ENCODE measurements at regions not wholly inside any gene's neighbourhood (a gene's known extent, or its start where the extent isn't known, plus 50 kb on each side); places are given as distances from the start of the nearest gene placed in this dataset.

- ChIA-PET POLR2A (no interaction called here), CTCF (no interaction called here)
- no peak for DNase-seq (ENCODE audit: low read depth, low spot score)
- TF ChIP-seq, protein P1, sequence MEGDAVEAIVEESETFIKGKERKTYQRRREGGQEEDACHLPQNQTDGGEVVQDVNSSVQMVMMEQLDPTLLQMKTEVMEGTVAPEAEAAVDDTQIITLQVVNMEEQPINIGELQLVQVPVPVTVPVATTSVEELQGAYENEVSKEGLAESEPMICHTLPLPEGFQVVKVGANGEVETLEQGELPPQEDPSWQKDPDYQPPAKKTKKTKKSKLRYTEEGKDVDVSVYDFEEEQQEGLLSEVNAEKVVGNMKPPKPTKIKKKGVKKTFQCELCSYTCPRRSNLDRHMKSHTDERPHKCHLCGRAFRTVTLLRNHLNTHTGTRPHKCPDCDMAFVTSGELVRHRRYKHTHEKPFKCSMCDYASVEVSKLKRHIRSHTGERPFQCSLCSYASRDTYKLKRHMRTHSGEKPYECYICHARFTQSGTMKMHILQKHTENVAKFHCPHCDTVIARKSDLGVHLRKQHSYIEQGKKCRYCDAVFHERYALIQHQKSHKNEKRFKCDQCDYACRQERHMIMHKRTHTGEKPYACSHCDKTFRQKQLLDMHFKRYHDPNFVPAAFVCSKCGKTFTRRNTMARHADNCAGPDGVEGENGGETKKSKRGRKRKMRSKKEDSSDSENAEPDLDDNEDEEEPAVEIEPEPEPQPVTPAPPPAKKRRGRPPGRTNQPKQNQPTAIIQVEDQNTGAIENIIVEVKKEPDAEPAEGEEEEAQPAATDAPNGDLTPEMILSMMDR (IDR thresholded peaks at IDR 0.05; ENCODE audit: insufficient read depth, low read length, missing control alignments), result no peak
- H3K4me3 ChIP-seq (ENCODE audit: low read depth, low read length), result no peak overlapping the region
Observed at GRCh38 chr18:65298422-65298821, 452.4 kb upstream of the CDH7 start.

GRCh38 chr18:65288908-65289307 is 461.9 kb upstream of the CDH7 start:
- DNase-seq (ENCODE audit: low read depth, low spot score), result no peak
- ChIA-PET CTCF (no interaction called here), POLR2A (no interaction called here)
- no peak overlapping the region for H3K4me3 ChIP-seq (ENCODE audit: low read depth, low read length)
- TF ChIP-seq, protein P1 (IDR thresholded peaks at IDR 0.05; ENCODE audit: insufficient read depth, low read length, missing control alignments), result no peak

GRCh38 chr18:65287652-65288051 is 463.2 kb upstream of the CDH7 start:
- H3K4me3 ChIP-seq (ENCODE audit: low read depth, low read length), result no peak overlapping the region
- TF ChIP-seq, protein P1 (IDR thresholded peaks at IDR 0.05; ENCODE audit: insufficient read depth, low read length, missing control alignments), result no peak
- no peak for DNase-seq (ENCODE audit: low read depth, low spot score)
- ChIA-PET CTCF (no interaction called here), POLR2A (no interaction called here)

DNA sequence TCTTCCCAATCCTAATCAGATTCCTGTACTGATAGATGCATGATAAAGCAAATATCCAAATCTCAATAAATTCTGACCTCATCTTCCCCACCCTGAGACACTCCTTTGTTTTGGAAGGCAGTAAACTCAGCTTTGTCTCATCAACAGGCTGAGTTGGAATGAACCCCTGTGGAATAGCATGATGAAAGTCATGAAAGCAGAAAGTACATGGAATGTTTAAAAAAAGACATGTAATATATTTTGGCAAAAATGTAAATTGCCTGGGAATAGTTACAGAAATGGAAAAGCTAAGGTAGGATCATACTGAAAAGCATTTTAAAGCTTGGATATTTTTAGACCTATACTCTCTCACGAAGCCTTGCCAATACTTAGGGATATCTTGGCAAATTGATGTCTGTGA is 468.7 kb upstream of the CDH7 start:
- POLR2A ChIA-PET, result no interaction called here
- TF ChIP-seq, protein P1 (IDR thresholded peaks at IDR 0.05; ENCODE audit: insufficient read depth, low read length, missing control alignments), result no peak
- DNase-seq (ENCODE audit: low read depth, low spot score), result no peak
- no peak overlapping the region for H3K4me3 ChIP-seq (ENCODE audit: low read depth, low read length)
- CTCF ChIA-PET, result no interaction called here

DNA sequence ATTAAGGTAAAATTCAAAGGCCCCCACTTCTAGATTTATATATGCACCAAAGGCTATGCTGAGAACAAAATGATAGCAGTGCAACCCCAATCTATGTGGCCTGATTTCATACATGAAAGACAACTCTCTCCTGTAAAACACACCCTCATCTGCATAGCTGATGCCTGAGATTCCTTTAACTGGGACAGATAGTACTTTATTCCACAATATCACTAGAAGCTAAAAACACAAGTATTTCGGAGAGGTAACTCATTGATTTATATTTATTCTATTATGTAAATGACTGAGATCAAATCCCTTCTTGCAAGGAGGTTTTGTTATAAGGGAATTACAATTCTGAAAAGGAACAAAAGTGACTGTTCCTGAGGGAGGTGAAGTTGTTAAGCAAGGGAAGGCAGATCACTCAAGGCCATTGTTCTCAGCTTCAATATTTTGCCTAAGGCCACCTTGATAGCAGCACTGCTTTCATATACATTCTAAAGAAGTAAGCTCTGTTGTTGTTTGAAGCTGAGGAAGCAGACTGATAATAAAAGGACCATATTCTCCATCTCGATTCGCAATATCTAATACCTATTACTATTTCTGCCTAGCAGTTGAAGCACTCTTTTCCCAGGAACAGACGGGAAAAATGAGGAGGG is 471.0 kb upstream of the CDH7 start:
- DNase-seq (ENCODE audit: low read depth, low spot score), result no peak
- CTCF ChIA-PET, result no interaction called here
- no peak overlapping the region for H3K4me3 ChIP-seq (ENCODE audit: low read depth, low read length)
- POLR2A ChIA-PET, result no interaction called here
- TF ChIP-seq, protein P1 (IDR thresholded peaks at IDR 0.05; ENCODE audit: insufficient read depth, low read length, missing control alignments), result no peak

DNA sequence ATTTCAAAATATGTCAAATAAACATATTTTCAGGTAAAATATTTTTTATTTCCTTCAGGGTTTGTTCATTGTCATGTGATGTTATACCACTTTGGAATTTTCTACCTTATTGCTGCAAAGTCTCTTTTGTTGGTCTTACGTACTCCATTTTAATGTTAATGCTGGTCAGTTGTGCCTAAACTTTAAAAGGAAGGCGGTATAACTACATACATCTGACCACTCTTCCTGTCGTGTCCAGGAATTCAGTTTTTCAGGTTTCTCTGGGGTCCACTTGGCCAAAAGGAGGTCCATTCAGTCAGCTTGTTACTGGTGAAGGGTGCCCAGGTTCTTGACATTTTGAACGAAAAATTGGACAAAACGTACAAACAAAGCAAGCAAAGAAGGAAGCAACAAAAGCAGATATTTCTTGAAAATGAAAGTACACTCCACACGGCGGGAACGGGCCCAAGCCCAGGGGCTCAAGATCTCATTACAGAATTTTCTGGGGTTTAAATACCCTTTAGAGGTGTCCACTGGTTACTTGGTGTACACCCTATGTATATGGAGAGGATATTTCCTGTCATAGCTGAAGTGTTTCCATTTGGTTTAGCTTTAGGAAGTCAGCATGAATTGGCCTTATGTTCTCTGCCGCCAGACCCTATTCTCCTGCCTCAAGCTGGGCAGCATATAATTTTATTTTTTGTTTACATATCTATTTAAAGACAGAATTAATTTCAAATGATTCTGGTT is 471.7 kb upstream of the CDH7 start:
- H3K4me3 ChIP-seq (ENCODE audit: low read depth, low read length), result no peak overlapping the region
- POLR2A ChIA-PET, result no interaction called here
- TF ChIP-seq, protein P1 (IDR thresholded peaks at IDR 0.05; ENCODE audit: insufficient read depth, low read length, missing control alignments), result no peak
- DNase-seq (ENCODE audit: low read depth, low spot score), result no peak
- CTCF ChIA-PET, result no interaction called here
